ENCODE measurements at regions not wholly inside any gene's neighbourhood (a gene's known extent, or its start where the extent isn't known, plus 50 kb on each side); places are given as distances from the start of the nearest gene placed in this dataset.

DNA sequence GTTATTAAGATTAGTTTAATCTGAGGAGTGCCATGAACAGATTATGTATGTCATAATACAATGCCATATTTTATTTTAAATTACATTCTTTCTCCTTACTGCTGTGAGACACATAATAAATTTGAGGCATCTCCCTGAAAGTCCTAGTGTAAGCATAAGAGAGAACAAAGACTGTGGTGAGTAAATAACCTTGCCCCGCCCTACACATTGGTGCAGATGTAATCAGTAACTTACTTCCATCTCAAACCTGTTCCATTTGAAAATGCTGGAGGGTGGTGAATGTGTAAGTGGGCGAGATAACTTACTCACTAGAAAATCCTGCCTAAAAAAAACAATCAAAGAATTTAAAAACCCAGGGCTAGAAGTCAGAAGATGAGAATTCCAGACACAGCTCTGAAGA is 338.1 kb upstream of the SLIT2 start:
- DNase-seq: no peak

DNA sequence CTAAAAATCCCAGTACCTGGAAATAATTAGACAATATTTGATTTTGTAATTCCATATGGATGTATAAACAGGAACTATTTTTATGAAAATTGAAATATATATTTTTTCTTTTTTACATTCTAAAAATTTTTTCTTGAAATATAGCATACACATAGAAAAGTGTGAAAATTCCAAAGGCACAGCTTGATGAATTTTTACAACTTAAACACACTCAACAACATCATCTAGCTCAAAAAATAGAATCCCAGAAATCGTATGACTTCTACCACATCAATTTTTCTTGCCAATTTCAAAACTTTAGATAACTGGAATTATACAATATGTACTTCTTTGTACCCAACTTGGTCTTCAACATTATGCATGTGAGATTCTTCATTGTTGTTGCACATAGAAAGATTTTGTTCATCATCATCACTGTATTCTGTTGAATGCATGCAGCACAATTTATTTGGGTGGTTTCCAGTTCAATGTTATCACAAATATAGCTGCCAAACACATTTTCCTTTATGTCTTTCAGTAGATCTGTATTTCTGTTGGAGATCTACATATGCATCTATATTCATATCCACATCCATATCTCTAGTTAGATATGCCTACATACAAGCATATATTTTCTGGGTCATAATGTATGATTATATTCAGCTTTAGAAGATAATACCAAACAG is 340.7 kb upstream of the SLIT2 start:
- DNase-seq: no peak

DNA sequence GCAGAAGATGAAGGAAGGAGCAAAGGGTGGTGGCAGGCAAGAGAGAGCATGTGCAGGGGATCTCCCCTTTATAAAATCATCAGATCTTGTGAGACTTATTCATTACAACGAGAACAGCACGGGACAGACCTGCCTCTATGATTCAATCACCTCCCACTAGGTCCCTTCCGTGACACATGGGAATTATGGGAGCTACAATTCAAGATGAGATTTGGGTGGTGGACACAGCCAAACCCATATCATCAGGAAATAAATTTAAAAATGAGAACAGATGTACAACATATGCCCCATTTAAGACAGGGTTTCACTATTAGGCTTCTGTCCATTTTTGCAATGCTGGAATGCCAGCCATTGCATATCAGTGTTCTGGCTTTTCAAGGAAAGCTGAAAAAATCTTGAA is 346.7 kb upstream of the SLIT2 start:
- no peak for DNase-seq

DNA sequence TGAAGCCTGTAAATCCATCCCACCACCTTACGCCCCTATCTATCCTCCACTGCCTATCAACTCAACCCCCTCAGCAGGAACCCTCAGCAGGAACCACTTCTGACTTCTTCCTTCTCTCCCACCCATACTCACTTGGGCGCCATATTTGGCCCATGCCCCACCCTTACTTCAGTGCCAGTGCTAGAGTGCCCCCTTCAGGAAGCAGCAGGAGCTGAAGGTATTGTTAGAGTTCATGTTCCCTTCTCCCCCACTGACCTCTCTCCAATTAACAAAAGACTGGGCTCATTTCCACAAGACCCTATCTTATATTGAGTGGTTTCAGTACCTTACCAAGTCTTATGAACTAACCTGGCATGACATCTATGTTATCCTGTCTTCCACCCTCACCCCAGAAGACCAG is 363.1 kb upstream of the SLIT2 start:
- no peak for DNase-seq

DNA sequence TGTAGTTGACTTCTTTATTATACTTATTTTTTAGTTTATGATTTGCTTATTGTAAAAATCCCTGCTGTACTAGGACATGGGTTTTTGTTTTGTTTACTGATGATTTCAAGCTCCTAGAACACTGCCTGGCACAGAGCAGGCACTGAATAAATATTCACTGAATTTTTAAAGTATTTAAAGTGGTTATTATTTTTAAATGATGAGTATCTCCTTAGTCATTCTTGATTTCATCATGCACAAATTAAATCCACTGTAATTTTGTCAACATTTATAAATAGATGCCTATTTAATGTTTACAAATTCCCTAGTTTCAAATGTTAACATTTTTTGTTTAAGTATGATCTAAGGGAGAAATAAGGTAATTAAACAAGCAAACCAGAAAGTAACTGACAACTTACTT is 367.9 kb upstream of the SLIT2 start:
- no peak for DNase-seq

DNA sequence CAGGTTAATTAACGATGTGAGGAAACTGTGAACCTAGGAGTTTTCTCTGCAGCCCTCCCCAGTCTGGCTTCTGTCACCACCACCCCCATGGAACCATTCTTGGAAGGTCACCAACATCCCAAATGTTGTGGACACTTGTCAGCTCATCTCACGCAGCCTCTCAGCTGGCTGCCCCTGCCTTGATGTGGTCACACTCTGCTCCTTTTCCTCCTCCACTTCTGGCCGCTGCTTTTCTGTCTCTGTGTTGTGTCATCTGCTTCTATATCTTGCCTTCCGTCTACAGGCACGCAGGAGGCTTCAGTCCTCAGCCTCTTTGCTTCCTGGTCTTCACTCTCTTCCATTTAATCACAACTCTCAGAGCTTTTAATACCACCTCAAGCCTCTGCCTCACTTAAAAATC is 371.5 kb upstream of the SLIT2 start:
- no peak for DNase-seq

DNA sequence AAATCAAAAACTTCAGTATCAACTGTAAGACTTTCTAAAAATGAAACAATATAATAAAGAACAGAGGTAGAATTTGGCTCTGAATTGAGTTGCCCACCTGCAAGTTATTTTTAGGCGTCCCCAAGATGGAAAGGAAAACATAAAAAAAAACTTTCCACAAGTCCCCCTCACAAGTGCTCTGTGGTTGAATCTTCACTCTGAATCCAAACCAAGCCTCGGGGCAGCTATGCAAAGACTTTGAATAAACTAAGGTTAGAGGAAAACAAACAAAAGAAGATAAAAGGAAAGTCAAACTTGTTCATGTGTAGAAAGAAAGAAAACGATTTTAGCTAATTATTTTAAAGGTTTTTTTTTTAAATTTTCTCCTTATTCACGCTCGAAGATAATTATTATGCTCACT is 372.4 kb upstream of the SLIT2 start:
- no peak for DNase-seq

DNA sequence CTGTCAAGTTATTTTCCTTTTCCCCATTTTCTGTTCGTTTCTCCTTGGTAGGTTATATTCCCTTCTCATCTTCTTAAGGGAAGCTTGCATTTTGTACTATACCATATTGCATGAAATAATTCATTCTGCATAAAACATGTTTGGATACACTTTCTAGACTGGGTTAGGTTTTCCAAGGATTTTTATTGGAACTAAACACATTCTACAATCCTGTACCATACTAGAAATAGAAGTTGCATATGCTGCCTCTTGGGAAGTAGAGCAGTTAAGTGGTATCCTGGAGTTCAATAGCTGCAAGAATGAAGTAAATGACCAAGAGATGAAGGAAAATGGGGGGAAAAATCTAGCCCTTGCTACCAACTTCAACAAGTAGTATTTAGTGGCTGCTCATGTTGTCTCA is 393.7 kb upstream of the SLIT2 start:
- no peak for DNase-seq

DNA sequence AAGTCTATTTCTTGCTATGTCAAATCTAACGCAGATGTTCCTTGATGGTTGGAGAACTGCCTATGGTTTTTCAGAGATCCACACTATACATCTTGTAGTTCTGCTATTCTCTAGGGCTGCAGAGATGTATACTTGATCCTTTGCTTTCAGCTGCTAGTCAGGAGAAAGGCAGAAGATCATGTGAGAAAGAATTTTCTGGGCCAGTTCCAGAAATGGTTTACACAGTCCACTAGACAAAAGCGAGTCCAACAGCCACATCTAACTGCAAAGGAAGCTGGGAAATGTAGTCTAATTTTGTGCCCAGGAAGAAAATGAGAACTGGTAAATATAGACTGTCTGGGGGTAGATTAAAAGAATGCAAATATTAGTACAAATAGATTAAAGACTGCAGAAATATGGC is 394.3 kb upstream of the SLIT2 start:
- no peak for DNase-seq

DNA sequence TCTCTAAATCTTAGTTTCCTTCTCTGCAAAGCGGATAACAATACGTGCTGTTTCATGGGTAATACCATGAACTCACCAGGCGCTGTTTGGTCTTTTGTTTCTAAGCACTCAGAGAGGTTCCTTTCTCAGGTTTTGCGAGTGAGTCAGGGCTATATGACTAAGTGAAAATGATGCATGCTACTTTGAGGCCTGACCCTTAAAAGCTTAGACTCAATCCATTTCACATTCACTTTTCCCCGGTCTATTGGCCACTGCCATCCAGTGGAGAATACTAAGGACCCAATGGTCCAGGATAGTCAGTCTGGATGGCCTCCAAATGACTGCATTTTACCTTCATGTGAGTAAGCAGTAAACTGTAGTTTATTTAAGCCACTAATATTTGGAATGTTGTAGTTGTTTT is 400.8 kb upstream of the SLIT2 start:
- no peak for DNase-seq

DNA sequence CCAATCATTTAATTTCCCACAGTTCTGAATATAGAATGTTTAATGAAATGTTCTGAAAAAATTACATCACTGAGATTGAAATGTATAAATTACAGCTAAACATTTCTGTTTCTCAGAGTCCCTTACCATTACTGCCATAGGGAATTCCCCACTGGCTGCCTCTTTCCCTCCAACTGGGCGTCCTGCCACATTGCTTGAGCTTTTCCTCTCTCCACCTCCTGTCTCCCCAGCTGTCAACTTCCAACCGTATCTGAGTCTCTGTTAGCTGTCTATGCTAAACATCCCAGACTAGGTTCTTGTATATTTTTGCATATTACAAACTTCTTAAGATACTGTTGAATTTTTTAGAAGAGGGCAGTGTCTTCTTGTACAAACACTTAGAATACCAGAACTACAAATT is 407.3 kb upstream of the SLIT2 start:
- peak in 21 of 58 donors; percentile 0 to 25 (median 3) for DNase-seq

DNA sequence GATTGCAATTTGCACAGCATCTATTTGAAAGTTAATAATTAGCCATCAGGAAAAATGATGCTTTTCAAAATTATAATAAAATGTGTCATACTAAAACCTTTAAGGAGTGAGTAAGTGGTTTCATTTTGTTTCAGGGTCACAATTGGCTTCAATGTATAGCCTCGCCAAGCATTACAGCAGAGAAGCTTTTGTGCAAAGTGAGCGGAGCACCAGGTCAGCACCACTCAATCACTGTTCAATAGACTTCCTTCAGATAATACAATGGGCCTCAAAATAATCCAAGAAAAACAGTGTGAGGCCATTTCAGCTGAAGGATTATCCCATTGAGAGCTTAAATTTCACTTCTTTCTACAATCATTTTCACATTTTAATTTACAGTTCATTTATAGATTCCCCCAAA is 409.2 kb upstream of the SLIT2 start:
- DNase-seq: no peak

DNA sequence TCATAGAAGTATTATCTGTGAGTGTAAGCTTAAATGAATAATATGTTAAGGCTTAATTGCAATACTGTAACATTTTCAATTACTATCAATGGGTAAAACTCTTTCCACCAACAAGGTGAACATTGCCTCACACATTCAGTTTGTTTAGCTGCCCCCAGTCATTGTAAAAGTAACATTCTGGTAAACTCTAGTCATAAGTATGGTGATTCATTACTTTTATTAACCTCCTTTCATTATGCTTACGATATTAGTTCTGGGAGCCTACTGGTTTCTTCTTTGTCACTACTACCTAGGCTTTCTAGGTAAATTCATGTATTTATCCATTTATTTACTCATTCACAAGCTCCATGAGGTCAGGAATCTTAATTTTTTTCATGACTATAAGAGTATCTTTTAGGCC is 412.8 kb upstream of the SLIT2 start:
- DNase-seq: no peak

DNA sequence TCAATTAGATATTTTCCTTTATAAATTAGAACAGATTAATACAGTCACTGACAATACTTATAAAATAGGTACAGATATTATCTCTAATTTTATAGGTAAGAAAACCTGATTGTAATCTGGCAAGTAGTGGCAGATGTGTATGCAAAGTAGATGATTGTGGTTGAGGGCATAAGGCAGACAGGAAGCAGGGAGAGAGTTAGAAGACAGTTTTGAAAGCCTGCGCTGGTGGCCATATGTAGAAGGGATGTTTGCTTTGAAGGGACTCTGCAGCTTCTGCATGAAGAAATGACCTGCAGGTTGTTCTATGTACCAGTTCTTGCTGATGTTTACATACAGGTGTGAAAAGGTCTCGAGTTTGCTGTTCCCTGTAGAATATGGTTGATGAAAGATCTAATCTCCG is 416.3 kb upstream of the SLIT2 start:
- no peak for DNase-seq

DNA sequence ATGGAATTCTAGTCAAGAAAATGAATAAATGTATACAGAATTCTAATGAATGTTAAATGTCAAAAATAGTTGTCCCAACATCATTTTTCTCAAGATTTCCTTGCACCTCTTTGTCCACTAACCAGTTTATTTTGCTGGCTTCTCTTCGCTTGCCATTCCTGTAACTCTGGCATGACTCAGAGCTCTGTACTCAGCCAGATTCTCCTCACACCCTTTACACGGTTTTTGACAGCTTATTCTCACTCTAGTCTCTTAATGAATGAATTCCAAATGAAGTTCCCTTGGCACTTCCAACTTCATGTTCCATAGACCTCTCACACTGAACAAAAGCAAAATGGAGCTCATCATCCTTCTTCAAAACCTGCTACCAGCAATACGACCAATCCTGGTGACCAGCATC is 419.3 kb upstream of the SLIT2 start:
- no peak for DNase-seq

DNA sequence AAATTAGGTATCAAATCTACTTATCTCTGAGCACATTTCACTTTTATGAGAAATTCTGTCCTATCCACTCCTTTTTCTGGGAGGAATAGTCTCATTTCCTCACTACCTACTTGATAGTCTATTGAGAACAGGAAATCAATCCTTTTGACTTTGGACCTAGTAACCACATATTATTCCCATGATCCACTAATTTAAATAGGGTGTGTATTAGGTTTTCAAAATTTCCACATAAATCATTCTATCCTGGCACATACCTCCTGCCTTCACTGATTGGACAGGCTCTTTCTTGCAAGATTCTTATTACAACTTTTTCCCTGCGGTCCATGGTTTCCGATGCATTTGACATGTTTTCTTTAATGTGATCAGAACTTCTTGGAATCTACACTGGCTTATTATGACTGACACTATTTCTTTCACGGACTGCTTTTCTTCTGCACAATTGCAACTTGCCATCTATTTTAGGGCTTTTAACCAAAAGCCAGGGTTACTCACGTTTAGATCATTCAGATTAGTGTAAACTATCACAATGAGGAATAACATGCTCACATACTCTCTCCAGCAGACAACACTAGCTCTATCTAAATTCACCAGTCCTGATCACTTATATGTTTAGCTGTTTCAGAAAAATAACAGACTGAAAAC is 419.9 kb upstream of the SLIT2 start:
- DNase-seq: no peak

DNA sequence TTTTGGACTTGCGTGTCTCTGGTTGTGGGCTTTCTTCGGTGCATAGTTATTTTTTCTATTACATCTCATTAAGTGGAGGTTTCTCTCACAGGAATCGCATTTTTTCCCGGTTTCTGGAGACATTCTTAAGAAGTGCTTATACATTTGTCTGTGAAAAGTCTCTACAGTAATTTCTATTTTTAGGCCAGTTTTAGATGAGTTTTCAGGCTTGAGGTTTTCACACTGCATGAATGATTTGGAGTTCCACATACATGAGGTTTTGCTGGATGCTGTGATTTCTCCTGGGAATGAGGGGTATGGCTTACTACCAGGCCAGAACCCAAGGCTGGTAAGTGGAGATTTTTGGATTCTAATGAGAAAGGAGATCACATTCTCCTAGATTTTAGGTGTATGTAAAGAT is 422.6 kb upstream of the SLIT2 start:
- DNase-seq: no peak

DNA sequence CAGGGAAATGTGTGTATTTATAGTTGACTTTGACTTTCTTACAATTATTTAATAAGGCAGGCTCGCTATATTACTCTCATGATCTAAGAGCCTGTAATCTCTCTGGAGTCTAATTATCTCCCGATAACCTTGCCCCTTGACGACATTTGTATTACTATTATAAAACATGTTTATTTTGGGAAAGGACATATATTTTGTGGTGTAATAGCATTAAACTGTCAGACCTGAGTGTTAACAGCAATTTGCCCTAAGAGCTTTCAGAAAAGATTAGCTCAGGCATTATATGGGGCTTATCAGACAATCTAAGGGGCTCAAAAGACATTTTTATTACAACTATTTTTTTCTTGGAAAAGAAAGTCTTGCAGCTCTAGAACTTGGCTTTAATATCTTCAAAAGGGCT is 427.9 kb upstream of the SLIT2 start:
- DNase-seq: no peak

DNA sequence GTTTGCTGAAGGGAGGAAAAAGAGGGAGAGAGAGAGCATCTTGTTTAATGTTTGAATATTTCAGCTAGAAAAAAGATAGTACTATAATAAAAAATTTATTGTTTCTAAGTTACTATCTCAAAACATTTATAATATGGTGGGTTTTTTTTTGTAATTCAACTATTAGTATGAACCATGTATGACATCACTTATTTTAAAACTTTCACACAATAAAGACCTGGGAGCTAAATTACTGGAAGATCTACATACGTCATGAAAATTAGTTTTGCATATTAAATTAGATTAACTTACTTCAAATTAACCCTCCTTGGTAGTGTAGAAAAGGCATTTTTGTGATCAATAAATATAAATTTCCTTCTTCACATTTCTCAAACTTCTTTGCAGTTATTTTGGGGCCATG is 432.0 kb upstream of the SLIT2 start:
- DNase-seq: no peak

DNA sequence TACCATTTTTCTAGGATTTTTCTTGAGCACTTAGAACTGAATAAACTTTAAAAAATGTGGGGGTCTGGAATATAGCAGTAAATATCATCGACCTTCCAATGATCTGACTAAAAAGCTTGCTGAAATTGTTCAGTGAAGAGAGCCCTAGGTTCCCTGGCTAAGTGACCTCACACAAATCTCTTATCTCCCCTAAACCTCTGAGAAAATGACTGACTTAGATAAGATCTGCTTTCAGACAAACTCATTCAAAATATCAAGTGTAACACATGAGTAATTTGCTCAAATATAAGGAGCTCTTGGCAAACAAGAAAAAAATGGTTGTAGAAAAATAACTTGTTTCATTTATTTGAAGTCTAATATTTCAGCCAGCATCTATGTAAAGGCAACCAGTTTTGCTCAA is 441.7 kb upstream of the SLIT2 start:
- DNase-seq: no peak

DNA sequence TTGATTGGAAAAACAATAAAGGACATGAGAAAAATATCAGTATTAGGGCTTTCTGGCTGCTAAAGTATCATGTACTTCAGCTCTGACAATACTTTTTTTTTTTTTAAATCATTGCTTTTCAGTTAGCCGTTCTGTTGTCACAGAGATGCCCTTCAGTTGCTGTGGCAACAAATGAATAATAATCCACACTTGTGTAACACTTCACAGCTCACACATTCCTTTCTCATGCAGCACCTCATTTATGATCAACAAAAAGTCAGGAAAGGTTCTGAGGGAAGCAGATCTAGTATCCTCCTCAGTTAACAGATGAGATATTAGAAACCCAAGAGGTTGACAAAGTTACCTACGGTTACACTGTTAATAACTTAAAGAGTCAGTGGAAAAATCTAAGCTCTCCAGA is 444.2 kb upstream of the SLIT2 start:
- no peak for DNase-seq

DNA sequence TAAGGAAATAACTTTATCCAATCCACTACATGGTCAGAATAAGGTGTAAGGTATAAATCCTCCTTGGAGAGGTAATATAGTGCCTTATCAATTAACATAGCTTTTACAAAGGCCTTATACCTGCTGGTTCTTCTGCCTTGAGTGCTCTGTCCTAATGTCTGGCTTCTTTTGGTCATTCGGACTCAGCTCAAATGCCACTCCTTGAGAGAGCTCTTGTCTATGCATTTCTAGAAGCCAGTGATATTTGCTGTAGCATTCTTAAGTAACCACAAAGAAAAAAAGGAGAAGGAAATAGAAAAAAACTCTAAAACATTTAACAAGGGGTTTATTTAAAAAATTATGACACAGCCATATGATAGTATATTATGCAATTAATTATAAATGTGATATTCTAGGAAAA is 444.8 kb upstream of the SLIT2 start:
- DNase-seq: no peak

DNA sequence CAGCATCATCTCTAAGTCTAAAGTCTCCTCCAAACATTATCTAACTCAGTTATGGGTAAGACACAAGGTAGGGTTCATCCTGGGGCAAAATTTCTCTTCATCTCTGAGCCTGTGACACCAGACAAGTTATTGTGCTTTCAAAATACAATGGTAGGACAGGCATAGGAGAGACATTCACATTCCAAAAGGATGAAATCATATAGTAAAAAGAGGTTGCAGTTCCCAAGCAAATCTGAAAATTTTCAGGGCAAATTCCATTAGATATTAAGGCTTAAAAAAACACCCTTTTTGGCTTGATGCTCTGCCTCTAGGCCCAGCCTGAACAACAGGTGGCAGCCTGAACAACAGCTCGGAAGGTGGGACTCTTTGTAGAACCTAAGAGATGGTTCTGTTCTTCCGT is 448.3 kb upstream of the SLIT2 start:
- DNase-seq: no peak

DNA sequence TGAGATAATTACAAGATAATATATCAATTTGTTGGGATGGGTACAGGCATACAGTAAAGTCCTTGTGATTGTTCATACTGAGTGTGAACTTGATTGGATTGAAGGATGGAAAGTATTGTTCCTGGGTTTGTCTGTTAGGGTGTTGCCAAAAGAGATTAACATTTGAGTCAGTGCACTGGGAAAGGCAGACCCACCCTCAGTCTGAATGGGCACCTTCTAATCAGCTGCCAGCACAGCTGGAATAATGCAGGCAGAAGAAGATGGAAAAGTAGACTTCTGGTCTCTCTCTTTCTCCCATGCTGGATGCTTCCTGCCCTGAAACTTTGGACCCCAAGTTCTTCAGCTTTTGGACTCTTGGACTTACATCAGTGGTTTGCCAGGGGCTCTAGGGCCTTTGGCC is 457.9 kb upstream of the SLIT2 start:
- DNase-seq: no peak

All from anterior cingulate cortex (tissue), 58 donors.